ENCODE measurements at regions not wholly inside any gene's neighbourhood (a gene's known extent, or its start where the extent isn't known, plus 50 kb on each side); places are given as distances from the start of the nearest gene placed in this dataset.
"Not testable (repeated sequence)": the region's sequence is repeated elsewhere in the genome, so short reads cannot be mapped to it uniquely, and the experiment has no call there.

- H3K36me3 Mint-ChIP-seq (ENCODE audit: low read depth), result no peaks in the 10 kb centered on the region
Observed at GRCh38 chr5:131107128-131107527, 57.9 kb downstream of the HINT1 start.

GRCh38 chr5:131104169-131104808 is 60.8 kb downstream of the HINT1 start:
- Mint-ChIP-seq H3K27ac (no peak overlapping the region), H3K4me1 (no peaks in the 10 kb centered on the region), H3K9me3 (no peaks in the 10 kb centered on the region), H3K4me3 (no peak overlapping the region), H3K27me3 (ENCODE audit: low read depth, poor library complexity) (peaks cover 3% of the 10 kb centered on the region), H3K36me3 (ENCODE audit: low read depth) (no peaks in the 10 kb centered on the region)
- no peak for TF ChIP-seq CTCF (IDR thresholded peaks at IDR 0.05)
- no peak for DNase-seq

More at GRCh38 chr5:131107128-131107527, 57.9 kb downstream of the HINT1 start:
- no peak for DNase-seq
- no peak overlapping the region for H3K27ac Mint-ChIP-seq
- no peak overlapping the region for H3K4me3 Mint-ChIP-seq
- no peak for TF ChIP-seq CTCF (IDR thresholded peaks at IDR 0.05)
- H3K27me3 Mint-ChIP-seq (ENCODE audit: low read depth, poor library complexity), result peaks cover 4% of the 10 kb centered on the region
- H3K9me3 Mint-ChIP-seq, result no peaks in the 10 kb centered on the region
- no peaks in the 10 kb centered on the region for H3K4me1 Mint-ChIP-seq

GRCh38 chr5:131096774-131097710 is 68.0 kb downstream of the HINT1 start:
- DNase-seq, result no peak
- no peak overlapping the region for H3K4me3 Mint-ChIP-seq
- no peaks in the 10 kb centered on the region for H3K36me3 Mint-ChIP-seq (ENCODE audit: low read depth)
- H3K4me1 Mint-ChIP-seq, result no peaks in the 10 kb centered on the region
- H3K27me3 Mint-ChIP-seq (ENCODE audit: low read depth, poor library complexity), result peaks cover 7% of the 10 kb centered on the region
- no peak for TF ChIP-seq CTCF (IDR thresholded peaks at IDR 0.05)
- H3K9me3 Mint-ChIP-seq, result peaks cover 4% of the 10 kb centered on the region
- H3K27ac Mint-ChIP-seq, result no peak overlapping the region

GRCh38 chr5:131095561-131095960 is 69.5 kb downstream of the HINT1 start:
- not testable (repeated sequence) for H3K4me1 Mint-ChIP-seq; H3K9me3 Mint-ChIP-seq; H3K36me3 Mint-ChIP-seq (ENCODE audit: low read depth); H3K27me3 Mint-ChIP-seq (ENCODE audit: low read depth, poor library complexity); H3K27ac Mint-ChIP-seq; H3K4me3 Mint-ChIP-seq; DNase-seq

- no peak for DNase-seq
- H3K27ac Mint-ChIP-seq, result no peak overlapping the region
- H3K27me3 Mint-ChIP-seq (ENCODE audit: low read depth, poor library complexity), result no peaks in the 10 kb centered on the region
- peaks cover 4% of the 10 kb centered on the region for H3K36me3 Mint-ChIP-seq (ENCODE audit: low read depth)
- no peaks in the 10 kb centered on the region for H3K4me1 Mint-ChIP-seq
- no peak for TF ChIP-seq CTCF (IDR thresholded peaks at IDR 0.05)
- H3K9me3 Mint-ChIP-seq, result peaks cover 34% of the 10 kb centered on the region
- no peak overlapping the region for H3K4me3 Mint-ChIP-seq
Observed at GRCh38 chr5:131084436-131084835, 80.6 kb downstream of the HINT1 start.

- Mint-ChIP-seq H3K4me1 (no peaks in the 10 kb centered on the region), H3K27me3 (ENCODE audit: low read depth, poor library complexity) (no peaks in the 10 kb centered on the region), H3K36me3 (ENCODE audit: low read depth) (peaks cover 4% of the 10 kb centered on the region), H3K4me3 (no peak overlapping the region), H3K27ac (no peak overlapping the region), H3K9me3 (peaks cover 17% of the 10 kb centered on the region)
- TF ChIP-seq CTCF (IDR thresholded peaks at IDR 0.05), result no peak
- DNase-seq, result no peak
Observed at GRCh38 chr5:131081913-131082488, 83.1 kb downstream of the HINT1 start.
